NB4 (cell line): ENCODE measurements at regions not wholly inside any gene's neighbourhood (a gene's known extent, or its start where the extent isn't known, plus 50 kb on each side); places are given as distances from the start of the nearest gene placed in this dataset.

Source experiments
- DNase-seq: peaks from one replicate; pipeline ENCODE4 v3.0.0; 2010; ENCODE audit warnings: low read depth
- H3K4me3 ChIP-seq: one replicate; pipeline ENCODE4 v1.5.1; 2011; ENCODE audit warnings: mild to moderate bottlenecking, low read depth, low read length, moderate library complexity
- MYC ChIP-seq: IDR thresholded peaks from 2 replicates; pipeline ENCODE4 v1.6.1; 2011; ENCODE audit warnings: low read depth, low read length
- POLR2A ChIP-seq: IDR thresholded peaks from 2 replicates; pipeline ENCODE4 v1.6.1; 2011; ENCODE audit warnings: mild to moderate bottlenecking; ENCODE audit not compliant: insufficient read length; ENCODE audit errors: extremely low read depth
- TF ChIP-seq, protein P1 (sequence below): IDR thresholded peaks from one replicate; pipeline ENCODE4 v1.5.1; 2012; ENCODE audit warnings: low read depth, low read length
- TF ChIP-seq, protein P2 (sequence below): IDR thresholded peaks from 2 replicates; pipeline ENCODE4 v1.6.1; 2011; ENCODE audit warnings: low read depth, low read length

DNA sequence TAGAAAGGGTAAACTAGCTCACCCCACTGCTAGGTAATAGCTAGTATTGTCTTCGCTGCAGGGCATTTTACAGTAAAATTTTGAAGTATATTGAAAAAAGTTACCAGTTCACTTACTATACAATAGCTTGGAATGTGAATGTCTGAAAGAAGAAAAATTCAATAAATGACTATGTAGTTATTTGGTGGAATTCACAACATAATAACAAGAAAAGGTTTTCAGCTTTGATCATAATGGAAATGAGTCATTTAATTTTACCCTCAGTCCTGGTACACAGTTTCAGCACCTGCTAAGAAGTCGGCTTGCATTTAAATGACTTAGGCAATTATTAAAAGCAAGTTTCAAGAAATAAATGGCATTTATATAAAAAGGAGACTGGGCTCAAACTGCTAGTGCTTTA lies 90.4 kb downstream of the NUP35 start:
- TF ChIP-seq, protein P1, sequence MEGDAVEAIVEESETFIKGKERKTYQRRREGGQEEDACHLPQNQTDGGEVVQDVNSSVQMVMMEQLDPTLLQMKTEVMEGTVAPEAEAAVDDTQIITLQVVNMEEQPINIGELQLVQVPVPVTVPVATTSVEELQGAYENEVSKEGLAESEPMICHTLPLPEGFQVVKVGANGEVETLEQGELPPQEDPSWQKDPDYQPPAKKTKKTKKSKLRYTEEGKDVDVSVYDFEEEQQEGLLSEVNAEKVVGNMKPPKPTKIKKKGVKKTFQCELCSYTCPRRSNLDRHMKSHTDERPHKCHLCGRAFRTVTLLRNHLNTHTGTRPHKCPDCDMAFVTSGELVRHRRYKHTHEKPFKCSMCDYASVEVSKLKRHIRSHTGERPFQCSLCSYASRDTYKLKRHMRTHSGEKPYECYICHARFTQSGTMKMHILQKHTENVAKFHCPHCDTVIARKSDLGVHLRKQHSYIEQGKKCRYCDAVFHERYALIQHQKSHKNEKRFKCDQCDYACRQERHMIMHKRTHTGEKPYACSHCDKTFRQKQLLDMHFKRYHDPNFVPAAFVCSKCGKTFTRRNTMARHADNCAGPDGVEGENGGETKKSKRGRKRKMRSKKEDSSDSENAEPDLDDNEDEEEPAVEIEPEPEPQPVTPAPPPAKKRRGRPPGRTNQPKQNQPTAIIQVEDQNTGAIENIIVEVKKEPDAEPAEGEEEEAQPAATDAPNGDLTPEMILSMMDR = no peak
- TF ChIP-seq POLR2A (no peak), MYC (no peak)
- TF ChIP-seq, protein P2, sequence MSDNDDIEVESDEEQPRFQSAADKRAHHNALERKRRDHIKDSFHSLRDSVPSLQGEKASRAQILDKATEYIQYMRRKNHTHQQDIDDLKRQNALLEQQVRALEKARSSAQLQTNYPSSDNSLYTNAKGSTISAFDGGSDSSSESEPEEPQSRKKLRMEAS = no peak
- H3K4me3 ChIP-seq = no peak overlapping the region
- DNase-seq = no peak

DNA sequence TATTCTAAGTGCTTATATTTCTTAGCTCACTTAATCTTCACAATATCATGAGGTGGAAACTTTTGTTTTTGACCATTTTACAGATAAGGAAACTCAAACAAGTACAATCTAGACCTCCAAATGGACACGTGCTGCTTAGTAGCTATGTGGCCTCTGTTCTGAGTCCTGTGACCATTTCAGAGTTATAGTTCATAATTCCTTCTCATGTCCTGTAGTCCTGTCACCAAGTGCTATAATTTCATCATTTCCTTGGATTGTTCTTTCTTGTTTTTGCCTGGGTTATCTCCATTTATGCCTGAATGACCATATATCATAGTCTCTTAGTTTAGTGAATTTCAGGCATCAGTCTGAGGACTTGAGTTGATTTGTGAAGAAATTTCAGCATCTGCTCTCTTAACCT lies 91.7 kb downstream of the NUP35 start:
- H3K4me3 ChIP-seq = no peak overlapping the region
- TF ChIP-seq MYC (no peak), POLR2A (no peak)
- no peak for DNase-seq

DNA sequence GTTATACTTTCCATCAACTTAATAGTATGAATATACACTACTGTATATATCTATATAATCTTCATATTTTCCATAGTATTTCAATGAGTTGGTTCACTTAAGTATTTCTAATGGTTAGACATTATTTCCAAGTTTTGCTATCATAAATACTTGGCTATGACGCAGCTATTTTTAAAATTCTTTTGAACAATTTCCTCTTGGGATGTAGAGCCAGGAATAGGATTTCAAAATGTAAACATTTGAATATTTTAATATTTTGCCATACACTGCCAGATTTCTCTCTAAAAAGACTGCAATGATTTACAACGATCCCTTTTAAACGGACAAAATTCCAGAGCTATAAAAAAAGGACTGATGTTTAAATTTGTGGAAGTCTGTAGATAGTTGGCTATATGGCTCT lies 95.6 kb downstream of the NUP35 start:
- DNase-seq = no peak
- TF ChIP-seq MYC (no peak), POLR2A (no peak)
- TF ChIP-seq, protein P1 = no peak
- TF ChIP-seq, protein P2 = no peak
- H3K4me3 ChIP-seq = no peak overlapping the region

DNA sequence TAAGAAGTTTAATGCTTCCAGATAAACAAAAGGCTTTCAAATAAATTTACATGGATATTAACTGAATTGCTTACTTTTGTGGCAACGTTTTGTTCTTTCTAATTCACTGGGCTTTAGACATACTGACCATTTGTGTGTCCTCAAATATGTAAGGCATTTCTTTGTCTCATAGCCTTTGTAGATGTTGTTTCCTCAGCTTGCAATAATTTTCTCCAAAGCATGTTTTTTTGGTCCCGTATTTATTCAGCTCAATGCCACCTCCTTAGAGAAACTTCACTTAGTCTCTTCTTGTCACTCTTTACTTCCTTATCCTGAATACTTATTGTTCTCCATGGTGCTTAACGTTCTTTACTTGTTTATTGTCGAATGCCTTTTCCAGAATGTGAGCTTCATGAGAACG lies 98.5 kb downstream of the NUP35 start:
- DNase-seq = no peak
- no peak overlapping the region for H3K4me3 ChIP-seq
- no peak for TF ChIP-seq MYC
- TF ChIP-seq POLR2A = no peak
- TF ChIP-seq, protein P1 = no peak
- TF ChIP-seq, protein P2 = no peak

DNA sequence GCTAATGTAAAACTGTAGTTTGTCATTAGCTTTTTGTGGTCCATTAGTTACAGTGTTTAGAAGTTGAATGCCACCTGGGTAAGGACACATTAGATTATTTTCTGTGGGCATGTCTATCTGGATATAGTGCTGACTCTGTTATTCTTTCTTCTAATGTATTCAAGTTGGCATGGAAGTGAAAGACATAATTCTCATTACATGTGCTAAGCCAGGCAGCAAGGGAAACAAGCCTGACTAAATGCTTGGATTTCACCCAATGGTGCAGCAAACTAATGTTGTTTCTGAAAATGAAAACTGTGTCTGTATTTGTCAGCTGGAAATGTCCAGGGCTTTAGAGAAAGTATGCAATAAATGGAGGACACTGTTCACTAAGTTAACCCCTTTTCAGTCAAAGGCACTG lies 100.7 kb downstream of the NUP35 start:
- TF ChIP-seq, protein P2 = no peak
- TF ChIP-seq POLR2A (no peak), MYC (no peak)
- TF ChIP-seq, protein P1 = no peak
- no peak overlapping the region for H3K4me3 ChIP-seq
- DNase-seq = no peak

DNA sequence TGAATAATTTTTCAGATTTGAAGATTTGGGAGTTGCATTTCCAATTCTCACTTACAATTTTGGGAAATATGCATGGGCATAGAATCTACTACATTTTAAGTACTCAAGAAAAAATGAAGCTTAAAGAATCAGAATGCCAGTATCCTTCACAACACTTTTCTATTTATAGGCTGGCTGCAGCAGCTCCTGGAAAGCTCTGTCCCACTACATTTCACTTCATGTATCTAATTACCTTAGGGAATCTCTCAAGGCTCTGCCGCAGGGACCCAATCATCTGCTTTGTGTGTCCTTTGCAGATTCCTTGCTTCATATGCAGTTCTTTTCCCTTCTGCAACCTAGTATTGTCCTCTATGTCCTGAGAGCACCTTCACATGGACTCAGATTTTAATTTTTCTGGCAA lies 102.9 kb downstream of the NUP35 start:
- no peak overlapping the region for H3K4me3 ChIP-seq
- no peak for DNase-seq
- TF ChIP-seq, protein P1 = no peak
- TF ChIP-seq POLR2A = no peak
